Osteoblast (primary cell): ENCODE measurements at regions not wholly inside any gene's neighbourhood (a gene's known extent, or its start where the extent isn't known, plus 50 kb on each side); places are given as distances from the start of the nearest gene placed in this dataset.

ENCODE experiments used
- DNase-seq: peaks from one replicate; pipeline ENCODE4 v3.0.0; 2011; ENCODE audit warnings: low spot score, mixed read lengths; ENCODE audit not compliant: insufficient read length; ENCODE audit errors: missing footprints
- H2AFZ ChIP-seq: 2 replicates; pipeline ENCODE4 v1.6.0; 2011; ENCODE audit warnings: mild to moderate bottlenecking, low read length
- H3K27ac ChIP-seq: 2 replicates; pipeline ENCODE4 v1.5.1; 2011; ENCODE audit warnings: mild to moderate bottlenecking, low read depth, low read length, moderate library complexity
- H3K27me3 ChIP-seq: 2 replicates; pipeline ENCODE4 v1.6.0; 2012; ENCODE audit warnings: mild to moderate bottlenecking, control low read depth, inconsistent platforms, low read length, moderate library complexity; ENCODE audit not compliant: insufficient read depth
- H3K36me3 ChIP-seq: 2 replicates; pipeline ENCODE4 v1.5.1; 2011; ENCODE audit warnings: mild to moderate bottlenecking, low read length, control low read depth, moderate library complexity; ENCODE audit not compliant: insufficient read depth
- H3K4me1 ChIP-seq: 2 replicates; pipeline ENCODE4 v1.5.1; 2011; ENCODE audit warnings: mild to moderate bottlenecking, low read length, control low read depth, moderate library complexity; ENCODE audit not compliant: insufficient read depth
- H3K4me2 ChIP-seq: 2 replicates; pipeline ENCODE4 v1.6.0; 2011; ENCODE audit warnings: mild to moderate bottlenecking, low read length; ENCODE audit not compliant: insufficient read depth
- H3K4me3 ChIP-seq: fragments of 200-600 bp; sonication (generic); 3 replicates; pipeline ENCODE4 v1.5.1; 2012; ENCODE audit warnings: mild to moderate bottlenecking, low read length, inconsistent platforms; ENCODE audit not compliant: insufficient read depth
- H3K79me2 ChIP-seq: 2 replicates; pipeline ENCODE4 v1.6.0; 2012; ENCODE audit warnings: mild to moderate bottlenecking, low read length, control low read depth, inconsistent platforms; ENCODE audit not compliant: insufficient read depth
- H3K9me3 ChIP-seq: 2 replicates; pipeline ENCODE4 v1.5.1; 2011; ENCODE audit warnings: low read depth, low read length, control low read depth
- H4K20me1 ChIP-seq: 2 replicates; pipeline ENCODE4 v1.6.0; 2012; ENCODE audit warnings: mild to moderate bottlenecking, low read length, control low read depth; ENCODE audit not compliant: insufficient read depth
- CTCF ChIP-seq: IDR thresholded peaks from 2 replicates; pipeline ENCODE4 v1.5.1; 2011; ENCODE audit warnings: mild to moderate bottlenecking, low read depth, low read length, moderate library complexity; ENCODE audit errors: extremely low read depth

- Histone ChIP-seq H3K9me3 (peaks cover 4% of the 10 kb centered on the region), H3K36me3 (no peaks in the 10 kb centered on the region), H3K27me3 (no peaks in the 10 kb centered on the region), H3K4me2 (no peak overlapping the region), H3K4me1 (no peaks in the 10 kb centered on the region), H2AFZ (no peak overlapping the region), H4K20me1 (no peaks in the 10 kb centered on the region), H3K79me2 (no peaks in the 10 kb centered on the region), H3K4me3 (no peak overlapping the region), H3K27ac (no peak overlapping the region)
- TF ChIP-seq CTCF, result no peak
- no peak for DNase-seq
Measured at GRCh38 chr10:80753612-80754011, 215.9 kb downstream of the SH2D4B start.

- Histone ChIP-seq H3K27me3 (no peaks in the 10 kb centered on the region), H3K4me2 (no peak overlapping the region), H3K27ac (no peak overlapping the region), H2AFZ (no peak overlapping the region), H3K79me2 (no peaks in the 10 kb centered on the region), H4K20me1 (no peaks in the 10 kb centered on the region), H3K36me3 (no peaks in the 10 kb centered on the region), H3K9me3 (peaks cover 4% of the 10 kb centered on the region), H3K4me1 (no peaks in the 10 kb centered on the region), H3K4me3 (no peak overlapping the region)
- no peak for DNase-seq
- no peak for TF ChIP-seq CTCF
Measured at GRCh38 chr10:80755893-80756292, 218.2 kb downstream of the SH2D4B start.

GRCh38 chr10:80759693-80760092 lies 222.0 kb downstream of the SH2D4B start:
- no peaks in the 10 kb centered on the region for H3K27me3 ChIP-seq
- no peaks in the 10 kb centered on the region for H3K4me1 ChIP-seq
- no peak for DNase-seq
- H4K20me1 ChIP-seq, result no peaks in the 10 kb centered on the region
- no peak for TF ChIP-seq CTCF
- no peak overlapping the region for H3K4me3 ChIP-seq
- no peak overlapping the region for H3K4me2 ChIP-seq
- H2AFZ ChIP-seq, result no peak overlapping the region
- no peaks in the 10 kb centered on the region for H3K36me3 ChIP-seq
- H3K79me2 ChIP-seq, result no peaks in the 10 kb centered on the region
- peaks cover 4% of the 10 kb centered on the region for H3K9me3 ChIP-seq
- H3K27ac ChIP-seq, result no peak overlapping the region

- Histone ChIP-seq H3K36me3 (no peaks in the 10 kb centered on the region), H3K9me3 (peaks cover 2% of the 10 kb centered on the region), H4K20me1 (no peaks in the 10 kb centered on the region), H3K27me3 (no peaks in the 10 kb centered on the region), H3K79me2 (no peaks in the 10 kb centered on the region), H3K4me2 (no peak overlapping the region), H3K4me1 (no peaks in the 10 kb centered on the region), H3K27ac (no peak overlapping the region), H3K4me3 (no peak overlapping the region), H2AFZ (no peak overlapping the region)
- DNase-seq, result no peak
- TF ChIP-seq CTCF, result no peak
Measured at GRCh38 chr10:80760914-80761371, 223.2 kb downstream of the SH2D4B start.
